HepG2 (cell line): ENCODE measurements at regions not wholly inside any gene's neighbourhood (a gene's known extent, or its start where the extent isn't known, plus 50 kb on each side); places are given as distances from the start of the nearest gene placed in this dataset.

Source experiments
- ATAC-seq: fragments of 200-7000 bp; cut with Tn5 transposase; 3 replicates; pipeline ENCODE4 v1.9.1; 2020; ENCODE audit warnings: mild to moderate bottlenecking, moderate library complexity
- BruUV-seq: library from RNA; stranded (reverse); fragments of 400-500 nt; replicated peaks from 2 replicates; lab custom pipeline; 2021; lab: Mats Ljungman, UMichigan
- CTCF ChIA-PET: fragments of 300-600 bp; formaldehyde crosslinking; extraction: SDS; loops from one replicate; lab custom pipeline; 2021; ENCODE audit warnings: low total read pairs, inconsistent platforms, low intra/inter-chr PET ratio; lab: Yijun Ruan, JAX
- POLR2A ChIA-PET: fragments of 350-600 bp; sonication (Branson Sonifier 250); formaldehyde crosslinking; loops from one replicate; lab custom pipeline; 2020; ENCODE audit warnings: antibody characterized with exemption, inconsistent platforms; lab: Yijun Ruan, JAX
- DNase-seq: peaks from one replicate; pipeline ENCODE4 v3.0.0-alpha.2; 2015; ENCODE audit warnings: low spot score
- FAIRE-seq: peaks from 3 replicates; lab custom pipeline; 2011; peaks lifted over from hg19 to GRCh38; lab: Jason Lieb, UNC
- H2AFZ ChIP-seq: one replicate; pipeline ENCODE4 v1.6.1; 2011; ENCODE audit warnings: low read length, inconsistent platforms
- H3K27ac ChIP-seq: fragments of 300-600 bp; 3 replicates; pipeline ENCODE4 v1.8.0; 2011; ENCODE audit warnings: mixed run types, mild to moderate bottlenecking, mixed read lengths, low read length, inconsistent platforms; ENCODE audit not compliant: insufficient read depth; ENCODE audit errors: extremely low read length
- H3K27me3 ChIP-seq, 2 experiments: fragments of 200-600 bp in 1 of 2; 2 replicates in 1 of 2; 3 replicates in 1 of 2; pipeline versions ENCODE4 v1.6.0 to v1.8.0; 2011; ENCODE audit warnings: low read length in 2 of 2, mild to moderate bottlenecking in 2 of 2, moderate library complexity in 2 of 2, inconsistent platforms in 1 of 2; ENCODE audit not compliant: insufficient read depth in 2 of 2, control insufficient read depth in 1 of 2
- H3K36me3 ChIP-seq, 2 experiments: fragments of 200-600 bp in 1 of 2; replicated peaks in 1 of 2; 2 replicates in 1 of 2; 3 replicates in 1 of 2; pipeline versions ENCODE4 v1.5.1 to v1.8.0; 2011; ENCODE audit warnings: low read length in 2 of 2, inconsistent platforms in 1 of 2; ENCODE audit not compliant: insufficient read depth in 2 of 2, control insufficient read depth in 1 of 2
- H3K4me1 ChIP-seq: 2 replicates; pipeline ENCODE4 v1.5.1; 2012; ENCODE audit warnings: low read length, inconsistent platforms; ENCODE audit not compliant: insufficient read depth
- H3K4me2 ChIP-seq: 2 replicates; pipeline ENCODE4 v1.6.0; 2011; ENCODE audit warnings: low read depth, low read length, inconsistent platforms
- H3K4me3 ChIP-seq, 3 experiments: fragments of 200-600 bp in 1 of 3; sonication (generic), shearing (Covaris generic) in 1 of 3; replicated peaks in 1 of 3; 2 replicates each; pipeline ENCODE4 v1.5.1; 2011 to 2016; ENCODE audit warnings: low read length in 3 of 3, inconsistent platforms in 2 of 3, low read depth in 2 of 3, mild to moderate bottlenecking in 2 of 3, control low read depth in 1 of 3, mixed read lengths in 1 of 3; ENCODE audit not compliant: insufficient read depth in 1 of 3
- H3K79me2 ChIP-seq: one replicate; pipeline ENCODE4 v1.6.1; 2011; ENCODE audit warnings: low read length, inconsistent platforms; ENCODE audit not compliant: insufficient read depth
- H3K9ac ChIP-seq: 2 replicates; pipeline ENCODE4 v1.6.0; 2011; ENCODE audit warnings: mild to moderate bottlenecking, low read depth, low read length, inconsistent platforms; ENCODE audit not compliant: insufficient read depth
- H3K9me3 ChIP-seq: 2 replicates; pipeline ENCODE4 v1.5.1; 2012; ENCODE audit warnings: mild to moderate bottlenecking, low read length
- H4K20me1 ChIP-seq: 2 replicates; pipeline ENCODE4 v1.6.0; 2011; ENCODE audit warnings: inconsistent platforms, mild to moderate bottlenecking, low read length, moderate library complexity; ENCODE audit not compliant: insufficient read depth
- BRD4 ChIP-seq: sonication (generic); formaldehyde crosslinking; IDR thresholded peaks from 2 replicates; pipeline ENCODE4 v1.4.0; 2020; ENCODE audit warnings: missing genetic modification reagents
- CEBPG ChIP-seq: IDR thresholded peaks from 2 replicates; pipeline ENCODE4 v1.6.1; 2016
- DPF2 ChIP-seq: sonication (generic); formaldehyde crosslinking; IDR thresholded peaks from 2 replicates; pipeline ENCODE4 v1.4.0; 2020; ENCODE audit warnings: mild to moderate bottlenecking, low read depth, missing genetic modification reagents, borderline replicate concordance
- ELF1 ChIP-seq: sonication (generic); formaldehyde crosslinking; IDR thresholded peaks from 2 replicates; pipeline ENCODE4 v1.4.0; 2020; ENCODE audit warnings: missing genetic modification reagents
- HNF4G ChIP-seq, 2 experiments: sonication (generic) in 1 of 2; formaldehyde crosslinking in 1 of 2; IDR thresholded peaks; 2 replicates each; pipeline versions ENCODE4 v1.4.0 to v1.6.1; 2011 to 2020; ENCODE audit warnings: borderline replicate concordance in 2 of 2, low read depth in 2 of 2, mild to moderate bottlenecking in 2 of 2, low read length in 1 of 2, missing genetic modification reagents in 1 of 2, moderate library complexity in 1 of 2
- RNF2 ChIP-seq: fragments of 450-650 bp; conservative IDR thresholded peaks from 2 replicates; pipeline ENCODE4 v1.6.1; 2016; ENCODE audit warnings: low read depth
- UBTF ChIP-seq: sonication (generic); formaldehyde crosslinking; IDR thresholded peaks from 2 replicates; pipeline ENCODE4 v1.4.0; 2020; ENCODE audit warnings: mild to moderate bottlenecking, missing genetic modification reagents
- ZNF121 ChIP-seq: sonication (generic); formaldehyde crosslinking; IDR thresholded peaks from 2 replicates; pipeline ENCODE4 v1.5.0; 2020; ENCODE audit warnings: mild to moderate bottlenecking, missing genetic modification reagents
- ZNF562 ChIP-seq: sonication (generic); formaldehyde crosslinking; IDR thresholded peaks from 2 replicates; pipeline ENCODE4 v1.8.0; 2022; ENCODE audit warnings: missing genetic modification reagents, borderline replicate concordance
- ZNF660 ChIP-seq: sonication (generic); formaldehyde crosslinking; IDR thresholded peaks from 2 replicates; pipeline ENCODE4 v1.5.1; 2020; ENCODE audit warnings: mild to moderate bottlenecking, low read depth, missing genetic modification reagents, borderline replicate concordance
- ZNF878 ChIP-seq: sonication (generic); formaldehyde crosslinking; IDR thresholded peaks from 2 replicates; pipeline ENCODE4 v1.8.1; 2023; ENCODE audit warnings: mild to moderate bottlenecking, missing genetic modification reagents, moderate library complexity
- WGBS: methylation state at CpG from one replicate; pipeline ENCODE4 v1.1.6; 2017; ENCODE audit warnings: low lambda C conversion rate; 5-methylcytosine and 5-hydroxymethylcytosine counted together
- in situ Hi-C: cut with HindIII; loops from 2 replicates; pipeline ENCODE4 v1.10.0; 2017; ENCODE audit warnings: low pct_unique_long_range_greater_than_20kb; ENCODE audit not compliant: extremely low pct_ligation_motif_present
- intact Hi-C: fragments of 100-400 bp; cut with micrococcal nuclease; formaldehyde crosslinking; loops from one replicate; pipeline ENCODE4 v1.10.0; 2022; ENCODE audit not compliant: unreplicated experiment
- TF ChIP-seq, protein P1 (sequence below): IDR thresholded peaks from 2 replicates; pipeline ENCODE4 v1.6.1; 2016; ENCODE audit warnings: mild to moderate bottlenecking, missing biosample characterization, missing genetic modification reagents

- BruUV-seq: no TSS peak
- intact Hi-C loops: no loop called here
- POLR2A ChIA-PET: no interaction called here
- Histone ChIP-seq H3K9me3 (no peaks in the 10 kb centered on the region), H4K20me1 (no peaks in the 10 kb centered on the region), H3K4me1 (no peaks in the 10 kb centered on the region), H3K27ac (no peak overlapping the region), H3K27me3 (peaks cover 4 to 6% of the 10 kb centered on the region in 2 experiments; a peak in 3 of 5 replicates), H3K4me3 (no peak overlapping the region), H3K4me2 (no peak overlapping the region), H3K9ac (no peak overlapping the region)
- CTCF ChIA-PET: no interaction called here
- DNase-seq: no peak
- in situ Hi-C loops: no loop called here
- FAIRE-seq: no peak
- TF ChIP-seq UBTF (CRISPR knock-in tag) (no peak), DPF2 (CRISPR knock-in tag) (no peak), ZNF878 (CRISPR knock-in tag) (no peak), ZNF121 (no peak)
- TF ChIP-seq, all 625 proteins: peak for 0
- WGBS: 10% methylated on average over 3 of the region's 3 CpGs
- Histone ChIP-seq H3K36me3 (no peaks in the 10 kb centered on the region), H2AFZ (no peak overlapping the region), H3K79me2 (no peaks in the 10 kb centered on the region)
- no peak for ATAC-seq
Measured at GRCh38 chr10:78249690-78250089, 216.0 kb downstream of the RPS24 start.

- H3K79me2 ChIP-seq: no peaks in the 10 kb centered on the region
- CTCF ChIA-PET: no interaction called here
- 41% methylated on average over 8 of the region's 8 CpGs for WGBS
- no TSS peak for BruUV-seq
- H3K4me1 ChIP-seq: peaks cover 3% of the 10 kb centered on the region
- H3K4me2 ChIP-seq: no peak overlapping the region
- in situ Hi-C loops (no loop called here), intact Hi-C loops (no loop called here)
- FAIRE-seq (no peak), ATAC-seq (no peak), DNase-seq (no peak)
- H2AFZ ChIP-seq: no peak overlapping the region
- peaks cover 4 to 6% of the 10 kb centered on the region in 2 experiments; a peak in 3 of 5 replicates for H3K27me3 ChIP-seq
- H3K27ac ChIP-seq: no peak overlapping the region
- H3K36me3 ChIP-seq: no peaks in the 10 kb centered on the region
- TF ChIP-seq HNF4G (IDR thresholded peaks at IDR 0.05; ENCODE audit: borderline replicate concordance, low read depth, low read length) (no peak), HNF4G (CRISPR knock-in tag; IDR thresholded peaks at IDR 0.05; ENCODE audit: borderline replicate concordance, low read depth) (no peak), BRD4 (CRISPR knock-in tag) (no peak), RNF2 (no peak), ZNF660 (no peak), ZNF562 (CRISPR knock-in tag) (no peak), ELF1 (CRISPR knock-in tag) (no peak), CEBPG (CRISPR knock-in tag) (no peak)
- TF ChIP-seq, protein P1, sequence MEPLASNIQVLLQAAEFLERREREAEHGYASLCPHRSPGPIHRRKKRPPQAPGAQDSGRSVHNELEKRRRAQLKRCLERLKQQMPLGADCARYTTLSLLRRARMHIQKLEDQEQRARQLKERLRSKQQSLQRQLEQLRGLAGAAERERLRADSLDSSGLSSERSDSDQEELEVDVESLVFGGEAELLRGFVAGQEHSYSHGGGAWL (CRISPR knock-in tag): no peak
- H4K20me1 ChIP-seq: no peaks in the 10 kb centered on the region
- H3K9ac ChIP-seq: no peak overlapping the region
- POLR2A ChIA-PET: no interaction called here
- H3K9me3 ChIP-seq: no peaks in the 10 kb centered on the region
- H3K4me3 ChIP-seq: no peak overlapping the region
Measured at GRCh38 chr10:78250313-78251015, 216.8 kb downstream of the RPS24 start.
